22Rv1 (cell line): ENCODE measurements at regions not wholly inside any gene's neighbourhood (a gene's known extent, or its start where the extent isn't known, plus 50 kb on each side); places are given as distances from the start of the nearest gene placed in this dataset.

Experiments
- H3K27ac ChIP-seq: fragments of 450-650 bp; 2 replicates; pipeline ENCODE4 v1.5.1; 2017
- ZFX ChIP-seq: fragments of 450-650 bp; IDR thresholded peaks from 2 replicates; pipeline ENCODE4 v1.6.1; 2017; ENCODE audit warnings: antibody characterized with exemption, borderline replicate concordance
- TF ChIP-seq, protein P1 (sequence below): fragments of 450-650 bp; IDR thresholded peaks from 2 replicates; pipeline ENCODE4 v1.5.1; 2017; ENCODE audit warnings: mild to moderate bottlenecking

DNA sequence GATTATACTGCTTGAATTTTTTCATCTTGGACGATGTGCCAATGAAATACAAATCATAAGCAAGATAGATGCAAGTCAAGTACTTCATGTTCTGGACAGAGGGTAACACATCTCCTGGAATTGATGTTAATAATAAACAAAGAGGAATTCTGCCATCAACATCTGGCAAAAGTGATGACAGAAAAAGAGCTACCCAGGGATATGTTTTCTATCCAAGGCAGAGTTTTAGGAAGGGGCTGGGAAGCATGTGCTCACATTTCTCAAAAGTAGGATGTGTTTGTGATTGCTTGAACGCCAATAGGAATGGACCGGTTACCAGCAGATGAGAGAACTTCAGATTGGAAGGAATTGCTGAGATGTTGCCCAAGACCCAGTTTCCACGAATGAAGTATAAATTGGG, 242.6 kb upstream of the AGTR1 start:
- no peak overlapping the region for H3K27ac ChIP-seq
- TF ChIP-seq, protein P1, sequence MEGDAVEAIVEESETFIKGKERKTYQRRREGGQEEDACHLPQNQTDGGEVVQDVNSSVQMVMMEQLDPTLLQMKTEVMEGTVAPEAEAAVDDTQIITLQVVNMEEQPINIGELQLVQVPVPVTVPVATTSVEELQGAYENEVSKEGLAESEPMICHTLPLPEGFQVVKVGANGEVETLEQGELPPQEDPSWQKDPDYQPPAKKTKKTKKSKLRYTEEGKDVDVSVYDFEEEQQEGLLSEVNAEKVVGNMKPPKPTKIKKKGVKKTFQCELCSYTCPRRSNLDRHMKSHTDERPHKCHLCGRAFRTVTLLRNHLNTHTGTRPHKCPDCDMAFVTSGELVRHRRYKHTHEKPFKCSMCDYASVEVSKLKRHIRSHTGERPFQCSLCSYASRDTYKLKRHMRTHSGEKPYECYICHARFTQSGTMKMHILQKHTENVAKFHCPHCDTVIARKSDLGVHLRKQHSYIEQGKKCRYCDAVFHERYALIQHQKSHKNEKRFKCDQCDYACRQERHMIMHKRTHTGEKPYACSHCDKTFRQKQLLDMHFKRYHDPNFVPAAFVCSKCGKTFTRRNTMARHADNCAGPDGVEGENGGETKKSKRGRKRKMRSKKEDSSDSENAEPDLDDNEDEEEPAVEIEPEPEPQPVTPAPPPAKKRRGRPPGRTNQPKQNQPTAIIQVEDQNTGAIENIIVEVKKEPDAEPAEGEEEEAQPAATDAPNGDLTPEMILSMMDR: no peak
- TF ChIP-seq ZFX: no peak

DNA sequence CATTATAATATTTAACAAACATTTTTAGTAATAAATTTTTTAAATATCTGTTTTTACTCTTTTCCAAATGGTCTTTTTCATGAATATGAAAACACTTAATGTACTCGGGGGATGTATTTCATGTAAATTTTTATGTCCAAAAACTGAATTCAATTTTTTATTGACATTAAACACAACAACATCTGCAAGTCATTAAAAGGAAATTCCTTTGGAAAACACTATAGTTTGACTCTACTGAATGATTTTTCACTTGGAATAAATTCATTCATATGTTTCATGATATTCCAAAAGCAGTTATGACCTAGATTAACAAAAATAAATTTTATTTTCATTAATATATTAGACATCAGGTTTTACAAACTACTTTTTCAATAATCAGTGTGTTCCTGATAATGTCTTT, 239.8 kb upstream of the AGTR1 start:
- no peak overlapping the region for H3K27ac ChIP-seq
- TF ChIP-seq, protein P1: no peak
- TF ChIP-seq ZFX: no peak

DNA sequence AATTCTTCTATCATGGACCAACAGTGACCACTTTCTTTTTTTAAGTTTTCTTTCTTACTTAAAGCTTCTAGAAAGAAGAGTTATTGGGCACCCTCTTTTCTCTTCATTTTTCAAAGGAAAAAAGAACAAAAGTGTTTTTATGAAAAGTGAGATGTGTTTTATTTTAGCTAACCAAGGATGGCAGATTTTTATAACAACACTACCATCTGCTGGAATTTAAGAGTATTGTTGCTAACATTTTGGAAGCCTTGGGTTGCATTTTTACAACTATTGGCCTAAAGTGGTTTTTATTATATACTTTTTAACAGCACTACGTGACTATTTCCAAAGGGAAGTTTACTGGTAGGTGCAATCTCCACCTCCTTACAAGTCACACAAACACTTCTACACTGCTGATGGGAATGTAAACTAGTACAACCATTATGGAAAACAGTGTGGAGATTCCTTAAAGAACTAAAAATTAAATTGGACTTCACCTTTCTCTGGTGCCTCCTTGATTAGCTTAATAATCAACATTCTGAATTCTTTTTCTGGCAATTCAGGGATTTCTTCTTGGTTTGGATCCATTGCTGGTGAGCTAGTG, 237.7 kb upstream of the AGTR1 start:
- TF ChIP-seq, protein P1: peak; percentile 22; the same call in 1 of the 2 replicates
- TF ChIP-seq ZFX: no peak
- H3K27ac ChIP-seq: no peak overlapping the region

DNA sequence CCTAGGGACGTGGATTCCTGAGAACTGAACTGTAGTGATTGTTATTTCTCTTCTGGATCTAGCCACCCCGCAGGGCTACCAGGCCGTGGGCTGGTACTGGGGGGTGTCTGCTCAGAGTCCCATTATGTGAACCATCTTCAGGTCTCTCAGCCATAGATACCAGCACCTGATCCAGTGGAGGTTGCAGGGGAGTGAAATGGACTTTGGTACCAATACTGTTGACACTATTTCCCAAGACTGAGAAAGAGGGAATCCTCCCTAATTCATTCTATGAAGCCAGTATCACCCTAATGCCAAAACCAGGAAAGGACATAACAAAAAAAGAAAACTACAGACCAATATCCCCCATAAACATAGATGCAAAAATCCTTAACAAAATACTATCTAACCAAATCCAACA, 237.0 kb upstream of the AGTR1 start:
- no peak overlapping the region for H3K27ac ChIP-seq
- no peak for TF ChIP-seq ZFX
- TF ChIP-seq, protein P1: no peak

DNA sequence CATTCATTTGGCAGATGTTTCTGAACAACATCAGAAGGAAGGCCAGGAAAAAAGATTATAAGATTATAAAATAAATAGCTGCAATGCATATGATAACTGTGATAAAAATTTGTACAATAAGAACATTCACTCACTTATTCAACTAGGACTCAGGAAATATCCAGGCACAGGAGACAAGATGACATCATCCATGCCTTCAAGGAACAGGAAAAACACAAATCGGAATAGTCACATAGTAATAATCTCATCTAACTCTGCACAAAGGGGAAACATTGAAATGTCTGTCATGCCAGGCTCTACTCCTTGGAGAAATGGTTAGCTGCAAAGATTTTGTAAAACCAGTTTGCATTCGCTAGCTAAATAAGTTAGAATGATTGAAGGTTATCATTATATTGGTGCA, 233.5 kb upstream of the AGTR1 start:
- TF ChIP-seq, protein P1: no peak
- TF ChIP-seq ZFX: no peak
- no peak overlapping the region for H3K27ac ChIP-seq

DNA sequence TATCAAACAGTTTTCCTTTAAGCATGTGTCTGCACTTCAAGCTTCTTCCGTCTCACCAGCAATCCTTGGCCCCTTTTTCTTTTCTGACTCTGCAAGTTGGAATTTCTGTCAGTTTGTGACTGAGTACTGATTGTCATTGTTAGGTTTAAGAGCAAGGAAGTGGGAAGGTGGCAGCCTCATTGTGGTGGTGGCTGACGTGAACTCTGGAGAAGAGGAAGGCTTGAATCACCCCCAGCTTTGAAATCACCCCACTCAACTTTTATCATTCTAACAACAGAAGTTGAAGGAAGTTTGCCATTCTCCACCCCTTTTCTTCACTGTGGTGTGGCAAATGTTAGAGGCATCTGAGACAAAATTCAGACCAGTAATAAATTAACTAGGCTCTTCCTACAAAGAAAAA, 231.6 kb upstream of the AGTR1 start:
- TF ChIP-seq, protein P1: no peak
- no peak for TF ChIP-seq ZFX
- no peak overlapping the region for H3K27ac ChIP-seq

DNA sequence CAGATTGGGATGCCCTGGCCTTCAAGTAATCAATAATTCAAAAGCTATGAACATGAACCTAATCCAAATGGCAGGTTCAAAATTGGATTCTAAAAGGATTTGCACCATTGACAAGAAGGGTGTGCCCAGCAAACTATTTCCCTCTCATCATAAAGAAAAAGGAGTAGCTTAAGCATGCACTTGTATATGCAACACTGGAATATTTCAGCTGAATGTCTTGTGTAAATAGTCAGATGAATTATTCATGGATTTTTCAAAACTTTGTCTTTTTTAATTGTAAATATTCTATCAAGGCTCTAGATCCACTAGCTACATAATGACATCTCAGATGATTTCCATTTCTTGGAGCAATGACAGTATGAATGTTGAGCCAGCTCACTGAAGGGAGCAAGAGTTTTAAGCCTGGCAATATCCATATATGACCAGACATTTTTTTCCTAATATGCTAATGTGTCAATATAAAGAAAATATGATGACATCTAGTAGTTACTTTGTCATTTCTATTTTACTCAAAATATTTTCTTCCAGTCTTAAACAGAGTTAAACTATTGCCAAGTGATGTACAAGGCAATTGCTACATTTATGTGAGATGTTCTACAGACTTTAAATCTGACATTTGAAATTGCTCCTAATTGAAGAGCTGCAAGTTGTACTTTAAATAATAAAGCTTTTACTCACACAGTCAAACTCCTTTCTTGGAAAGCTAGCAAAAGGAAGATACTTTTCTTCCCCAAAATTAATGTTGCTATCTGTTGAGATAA, 230.5 kb upstream of the AGTR1 start:
- TF ChIP-seq ZFX: no peak
- TF ChIP-seq, protein P1: no peak
- H3K27ac ChIP-seq: no peak overlapping the region
